ENCODE measurements at regions not wholly inside any gene's neighbourhood (a gene's known extent, or its start where the extent isn't known, plus 50 kb on each side); places are given as distances from the start of the nearest gene placed in this dataset.

GRCh38 chr10:15462253-15462897 lies 91.3 kb upstream of the FAM171A1 start:
- no peaks in the 10 kb centered on the region for H3K36me3 Mint-ChIP-seq (ENCODE audit: low read depth)
- no peaks in the 10 kb centered on the region for H3K9me3 Mint-ChIP-seq
- ATAC-seq (no peak), DNase-seq (no peak)
- H3K27ac Mint-ChIP-seq = no peak overlapping the region
- H3K4me1 Mint-ChIP-seq = no peaks in the 10 kb centered on the region
- no peak overlapping the region for H3K4me3 Mint-ChIP-seq
- H3K27me3 Mint-ChIP-seq = peaks cover 3% of the 10 kb centered on the region

- Mint-ChIP-seq H3K27ac (no peak overlapping the region), H3K9me3 (no peaks in the 10 kb centered on the region), H3K27me3 (peaks cover 7% of the 10 kb centered on the region), H3K36me3 (ENCODE audit: low read depth) (no peaks in the 10 kb centered on the region), H3K4me3 (no peak overlapping the region), H3K4me1 (no peaks in the 10 kb centered on the region)
- ATAC-seq (no peak), DNase-seq (no peak)
Observed at GRCh38 chr10:15461353-15462108, 90.4 kb upstream of the FAM171A1 start.

GRCh38 chr10:15460661-15461060 lies 89.6 kb upstream of the FAM171A1 start:
- no peak overlapping the region for H3K4me3 Mint-ChIP-seq
- no peaks in the 10 kb centered on the region for H3K4me1 Mint-ChIP-seq
- ATAC-seq = no peak
- DNase-seq = no peak
- H3K36me3 Mint-ChIP-seq (ENCODE audit: low read depth) = no peaks in the 10 kb centered on the region
- no peaks in the 10 kb centered on the region for H3K9me3 Mint-ChIP-seq
- peaks cover 9% of the 10 kb centered on the region for H3K27me3 Mint-ChIP-seq
- H3K27ac Mint-ChIP-seq = no peak overlapping the region

- Mint-ChIP-seq H3K9me3 (no peaks in the 10 kb centered on the region), H3K4me1 (no peaks in the 10 kb centered on the region), H3K27me3 (peaks cover 9% of the 10 kb centered on the region), H3K27ac (no peak overlapping the region), H3K4me3 (no peak overlapping the region), H3K36me3 (ENCODE audit: low read depth) (no peaks in the 10 kb centered on the region)
- no peak for ATAC-seq
- no peak for DNase-seq
Observed at GRCh38 chr10:15459218-15459617, 88.1 kb upstream of the FAM171A1 start.

GRCh38 chr10:15457382-15457781 lies 86.3 kb upstream of the FAM171A1 start:
- Mint-ChIP-seq H3K27ac (no peak overlapping the region), H3K36me3 (ENCODE audit: low read depth) (no peaks in the 10 kb centered on the region), H3K27me3 (peaks cover 11% of the 10 kb centered on the region), H3K9me3 (no peaks in the 10 kb centered on the region), H3K4me1 (no peaks in the 10 kb centered on the region), H3K4me3 (no peak overlapping the region)
- DNase-seq (no peak), ATAC-seq (no peak)

GRCh38 chr10:15455456-15455855 lies 84.4 kb upstream of the FAM171A1 start:
- Mint-ChIP-seq H3K27me3 (peaks cover 13% of the 10 kb centered on the region), H3K27ac (no peak overlapping the region)
- no peak for ATAC-seq

GRCh38 chr10:15453926-15454325 lies 82.8 kb upstream of the FAM171A1 start:
- H3K36me3 Mint-ChIP-seq (ENCODE audit: low read depth) = no peaks in the 10 kb centered on the region
- no peaks in the 10 kb centered on the region for H3K9me3 Mint-ChIP-seq
- H3K4me3 Mint-ChIP-seq = no peak overlapping the region
- DNase-seq = no peak
- peaks cover 14% of the 10 kb centered on the region for H3K27me3 Mint-ChIP-seq
- no peak overlapping the region for H3K27ac Mint-ChIP-seq
- no peaks in the 10 kb centered on the region for H3K4me1 Mint-ChIP-seq
- ATAC-seq = no peak

More at GRCh38 chr10:15455456-15455855, 84.4 kb upstream of the FAM171A1 start:
- Mint-ChIP-seq H3K4me3 (no peak overlapping the region), H3K4me1 (no peaks in the 10 kb centered on the region), H3K9me3 (no peaks in the 10 kb centered on the region), H3K36me3 (ENCODE audit: low read depth) (no peaks in the 10 kb centered on the region)
- DNase-seq = no peak

GRCh38 chr10:15453457-15453856 lies 82.4 kb upstream of the FAM171A1 start:
- DNase-seq (no peak), ATAC-seq (no peak)
- Mint-ChIP-seq H3K36me3 (ENCODE audit: low read depth) (no peaks in the 10 kb centered on the region), H3K27ac (no peak overlapping the region), H3K27me3 (peaks cover 14% of the 10 kb centered on the region), H3K9me3 (no peaks in the 10 kb centered on the region), H3K4me1 (no peaks in the 10 kb centered on the region), H3K4me3 (no peak overlapping the region)

- Mint-ChIP-seq H3K36me3 (ENCODE audit: low read depth) (no peaks in the 10 kb centered on the region), H3K4me1 (no peaks in the 10 kb centered on the region), H3K4me3 (no peak overlapping the region), H3K27me3 (peaks cover 16% of the 10 kb centered on the region), H3K27ac (no peak overlapping the region), H3K9me3 (no peaks in the 10 kb centered on the region)
- DNase-seq (no peak), ATAC-seq (no peak)
Observed at GRCh38 chr10:15452545-15452944, 81.5 kb upstream of the FAM171A1 start.

GRCh38 chr10:15451137-15452094 lies 80.3 kb upstream of the FAM171A1 start:
- ATAC-seq = no peak
- no peaks in the 10 kb centered on the region for H3K4me1 Mint-ChIP-seq
- DNase-seq = no peak
- H3K27ac Mint-ChIP-seq = no peak overlapping the region
- H3K9me3 Mint-ChIP-seq = no peaks in the 10 kb centered on the region
- H3K27me3 Mint-ChIP-seq = peaks cover 14% of the 10 kb centered on the region
- H3K36me3 Mint-ChIP-seq (ENCODE audit: low read depth) = no peaks in the 10 kb centered on the region
- no peak overlapping the region for H3K4me3 Mint-ChIP-seq

GRCh38 chr10:15448598-15448997 lies 77.5 kb upstream of the FAM171A1 start:
- no peak overlapping the region for H3K27ac Mint-ChIP-seq
- no peak overlapping the region for H3K4me3 Mint-ChIP-seq
- no peak for DNase-seq
- ATAC-seq = no peak
- peaks cover 12% of the 10 kb centered on the region for H3K27me3 Mint-ChIP-seq
- no peaks in the 10 kb centered on the region for H3K9me3 Mint-ChIP-seq
- no peaks in the 10 kb centered on the region for H3K4me1 Mint-ChIP-seq
- no peaks in the 10 kb centered on the region for H3K36me3 Mint-ChIP-seq (ENCODE audit: low read depth)

- no peak overlapping the region for H3K27ac Mint-ChIP-seq
- ATAC-seq (no peak), DNase-seq (no peak)
- no peak overlapping the region for H3K4me3 Mint-ChIP-seq
- H3K4me1 Mint-ChIP-seq = no peaks in the 10 kb centered on the region
- H3K36me3 Mint-ChIP-seq (ENCODE audit: low read depth) = no peaks in the 10 kb centered on the region
- peaks cover 18% of the 10 kb centered on the region for H3K27me3 Mint-ChIP-seq
- no peaks in the 10 kb centered on the region for H3K9me3 Mint-ChIP-seq
Observed at GRCh38 chr10:15445006-15445390, 73.9 kb upstream of the FAM171A1 start.

GRCh38 chr10:15444105-15445005 lies 73.3 kb upstream of the FAM171A1 start:
- no peaks in the 10 kb centered on the region for H3K36me3 Mint-ChIP-seq (ENCODE audit: low read depth)

GRCh38 chr10:15442056-15442455 lies 71.0 kb upstream of the FAM171A1 start:
- no peak for ATAC-seq
- Mint-ChIP-seq H3K4me1 (peaks cover 5% of the 10 kb centered on the region), H3K27me3 (peaks cover 31% of the 10 kb centered on the region), H3K4me3 (no peak overlapping the region), H3K36me3 (ENCODE audit: low read depth) (no peaks in the 10 kb centered on the region), H3K27ac (no peak overlapping the region), H3K9me3 (no peaks in the 10 kb centered on the region)
- no peak for DNase-seq

More at GRCh38 chr10:15444105-15445005, 73.3 kb upstream of the FAM171A1 start:
- Mint-ChIP-seq H3K4me1 (peaks cover 4% of the 10 kb centered on the region), H3K27me3 (peaks cover 21% of the 10 kb centered on the region), H3K27ac (no peak overlapping the region), H3K4me3 (no peak overlapping the region), H3K9me3 (no peaks in the 10 kb centered on the region)
- ATAC-seq = no peak
- DNase-seq = no peak

Data from activated naive CD8-positive, alpha-beta T cell treated with anti-CD3 and anti-CD28 coated beads, Interleukin-2, amount 50 U/mL, for 24 hours (primary cell).